ENCODE measurements at regions not wholly inside any gene's neighbourhood (a gene's known extent, or its start where the extent isn't known, plus 50 kb on each side); places are given as distances from the start of the nearest gene placed in this dataset.
"Not testable (repeated sequence)": the region's sequence is repeated elsewhere in the genome, so short reads cannot be mapped to it uniquely, and the experiment has no call there.

DNA sequence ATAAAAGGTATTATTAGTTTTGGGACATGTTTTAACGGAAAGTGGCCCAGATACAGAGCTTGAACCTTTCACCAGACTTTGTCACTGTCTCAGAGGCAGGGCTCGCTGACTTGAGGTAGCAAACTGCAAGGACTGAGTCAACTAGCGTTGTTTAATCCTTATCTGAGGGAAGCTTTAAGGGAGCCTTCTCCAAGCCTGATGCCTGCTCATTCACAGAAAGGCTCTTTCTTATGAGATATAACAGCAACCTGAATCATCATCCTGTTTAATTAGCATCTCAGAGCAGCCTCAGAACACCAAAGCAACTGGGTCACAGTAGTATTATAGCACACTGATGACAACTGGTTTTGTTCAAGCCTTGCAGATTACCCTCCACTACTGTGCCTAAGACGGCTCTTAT is 54.2 kb upstream of the CYP2D6 start:
- Histone ChIP-seq H3K4me3 (no peak overlapping the region), H3K9me3 (no peaks in the 10 kb centered on the region), H3K36me3 (no peaks in the 10 kb centered on the region), H3K27ac (no peak overlapping the region), H3K4me1 (replicated peaks) (no peaks in the 10 kb centered on the region), H3K27me3 (replicated peaks; ENCODE audit: insufficient read depth) (no peaks in the 10 kb centered on the region)
- DNase-seq (ENCODE audit: low spot score): no peak
- intact Hi-C loops (cut with DNase I): loop anchor here (10.0 kb wide), 1 partner anchor 80 kb away; no protein-coding TSS in a partner anchor
- TF ChIP-seq POLR2A (IDR thresholded peaks at IDR 0.05): no peak
- no peak for TF ChIP-seq POLR2AphosphoS5 (IDR thresholded peaks at IDR 0.05)
- TF ChIP-seq, protein P1, sequence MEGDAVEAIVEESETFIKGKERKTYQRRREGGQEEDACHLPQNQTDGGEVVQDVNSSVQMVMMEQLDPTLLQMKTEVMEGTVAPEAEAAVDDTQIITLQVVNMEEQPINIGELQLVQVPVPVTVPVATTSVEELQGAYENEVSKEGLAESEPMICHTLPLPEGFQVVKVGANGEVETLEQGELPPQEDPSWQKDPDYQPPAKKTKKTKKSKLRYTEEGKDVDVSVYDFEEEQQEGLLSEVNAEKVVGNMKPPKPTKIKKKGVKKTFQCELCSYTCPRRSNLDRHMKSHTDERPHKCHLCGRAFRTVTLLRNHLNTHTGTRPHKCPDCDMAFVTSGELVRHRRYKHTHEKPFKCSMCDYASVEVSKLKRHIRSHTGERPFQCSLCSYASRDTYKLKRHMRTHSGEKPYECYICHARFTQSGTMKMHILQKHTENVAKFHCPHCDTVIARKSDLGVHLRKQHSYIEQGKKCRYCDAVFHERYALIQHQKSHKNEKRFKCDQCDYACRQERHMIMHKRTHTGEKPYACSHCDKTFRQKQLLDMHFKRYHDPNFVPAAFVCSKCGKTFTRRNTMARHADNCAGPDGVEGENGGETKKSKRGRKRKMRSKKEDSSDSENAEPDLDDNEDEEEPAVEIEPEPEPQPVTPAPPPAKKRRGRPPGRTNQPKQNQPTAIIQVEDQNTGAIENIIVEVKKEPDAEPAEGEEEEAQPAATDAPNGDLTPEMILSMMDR (IDR thresholded peaks at IDR 0.05): no peak
- WGBS: 73% methylated on average over 4 of the region's 4 CpGs

DNA sequence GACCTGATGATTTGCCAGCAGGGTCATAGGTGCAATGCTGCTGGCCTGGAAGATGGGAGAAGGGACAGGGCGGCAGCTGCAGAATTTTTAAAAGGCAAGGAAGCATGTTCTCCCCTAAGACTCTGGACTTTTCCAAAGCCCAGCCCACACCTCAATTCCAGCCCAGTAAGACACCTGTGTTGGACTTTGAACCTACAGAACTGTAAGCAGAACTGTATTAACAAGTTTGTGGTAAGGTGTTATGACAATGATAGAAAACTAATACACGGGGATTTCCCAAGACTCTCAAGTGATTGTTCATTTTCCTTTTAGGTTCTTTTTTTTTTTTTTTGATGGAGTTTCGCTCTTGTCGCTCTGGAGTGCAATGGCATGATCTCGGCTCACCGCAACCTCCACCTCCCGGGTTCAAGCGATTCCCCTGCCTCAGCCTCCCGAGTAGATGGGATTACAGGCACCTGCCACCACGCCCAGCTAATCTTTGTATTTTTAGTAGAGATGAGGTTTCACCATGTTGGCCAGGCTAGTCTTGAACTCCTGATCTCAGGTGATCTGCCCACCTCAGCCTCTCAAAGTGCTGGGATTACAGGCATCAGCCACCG is 53.0 kb upstream of the CYP2D6 start:
- DNase-seq (ENCODE audit: low spot score); H3K36me3 ChIP-seq; H3K9me3 ChIP-seq; H3K27me3 ChIP-seq (replicated peaks; ENCODE audit: insufficient read depth); H3K27ac ChIP-seq; H3K4me3 ChIP-seq; H3K4me1 ChIP-seq (replicated peaks): not testable (repeated sequence)
- intact Hi-C loops (cut with DNase I): loop anchor here (10.0 kb wide), 1 partner anchor 81 kb away; no protein-coding TSS in a partner anchor
- 86% methylated on average over 11 of the region's 11 CpGs for WGBS

DNA sequence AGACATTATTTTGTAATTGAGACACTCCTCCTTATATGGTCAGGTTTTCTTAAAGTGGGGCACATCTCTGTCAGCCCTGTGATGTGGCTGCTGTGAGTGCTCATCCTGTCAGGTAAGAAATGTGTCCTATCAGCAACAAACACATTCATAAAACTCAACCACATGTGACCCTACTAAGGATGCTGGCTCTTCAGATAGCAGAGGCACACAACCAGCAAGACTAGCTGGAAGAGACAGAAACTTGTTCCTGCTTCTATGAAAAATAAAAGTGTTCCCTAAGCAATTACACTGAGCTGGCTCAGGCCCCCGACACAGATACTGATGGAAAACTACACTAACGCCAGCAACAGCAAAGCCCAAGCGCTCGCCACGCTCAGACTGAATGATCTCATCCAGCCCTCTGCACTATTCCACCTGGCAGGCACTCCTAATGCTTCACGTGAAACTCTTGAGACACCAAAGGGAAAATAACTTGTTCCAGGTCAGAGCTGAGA is 49.8 kb upstream of the CYP2D6 start:
- no peaks in the 10 kb centered on the region for H3K4me1 ChIP-seq (replicated peaks)
- H3K4me3 ChIP-seq: no peak overlapping the region
- WGBS: 35% methylated on average over 6 of the region's 6 CpGs
- H3K27ac ChIP-seq: no peak overlapping the region
- no peak for TF ChIP-seq POLR2A (IDR thresholded peaks at IDR 0.05)
- TF ChIP-seq POLR2AphosphoS5 (IDR thresholded peaks at IDR 0.05): no peak
- TF ChIP-seq, protein P1 (IDR thresholded peaks at IDR 0.05): no peak
- H3K36me3 ChIP-seq: no peaks in the 10 kb centered on the region
- no peaks in the 10 kb centered on the region for H3K27me3 ChIP-seq (replicated peaks; ENCODE audit: insufficient read depth)
- intact Hi-C loops (cut with DNase I): loop anchor here (10.0 kb wide), 1 partner anchor 84 kb away; no protein-coding TSS in a partner anchor
- no peaks in the 10 kb centered on the region for H3K9me3 ChIP-seq
- DNase-seq (ENCODE audit: low spot score): no peak
